Coronary artery (tissue), 2 donors: ENCODE measurements at regions not wholly inside any gene's neighbourhood (a gene's known extent, or its start where the extent isn't known, plus 50 kb on each side); places are given as distances from the start of the nearest gene placed in this dataset.

Source experiments
- DNase-seq: peaks from one replicate; pipeline ENCODE4 v3.0.0-alpha.2; 2017; ENCODE audit warnings: low spot score
- H3K27ac ChIP-seq, 2 donors: fragments of 200-600 bp; sonication (generic); one replicate each; pipeline ENCODE4 v1.5.1; 2016 to 2019
- H3K4me3 ChIP-seq: fragments of 200-600 bp; sonication (generic); 2 replicates; pipeline ENCODE4 v1.5.1; 2016; ENCODE audit warnings: mild to moderate bottlenecking, moderate library complexity
- TF ChIP-seq, protein P1 (sequence below): fragments of 200-600 bp; sonication (generic); IDR thresholded peaks from one replicate; pipeline ENCODE4 v1.5.1; 2019; ENCODE audit warnings: antibody characterized with exemption

DNA sequence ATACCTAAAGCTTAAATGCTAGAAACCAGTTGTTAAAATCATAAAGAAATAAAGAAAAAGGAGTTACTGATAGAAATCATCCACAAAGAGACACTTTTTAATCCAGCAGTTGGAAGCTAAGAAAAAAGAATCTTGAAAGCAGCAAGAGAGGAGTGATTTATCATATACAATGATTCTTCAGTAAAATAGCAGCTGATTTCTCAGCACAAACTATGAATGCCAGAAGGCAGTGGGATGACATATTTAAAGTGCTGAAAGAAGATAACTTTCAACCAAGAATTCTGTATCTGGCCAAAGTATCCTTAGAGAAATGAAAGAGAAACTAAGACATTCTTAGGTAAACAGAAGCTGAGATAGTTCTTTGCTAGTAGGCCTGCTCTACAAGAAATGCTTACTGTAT, 366.0 kb downstream of the HTR1A start:
- no peak for DNase-seq
- TF ChIP-seq, protein P1, sequence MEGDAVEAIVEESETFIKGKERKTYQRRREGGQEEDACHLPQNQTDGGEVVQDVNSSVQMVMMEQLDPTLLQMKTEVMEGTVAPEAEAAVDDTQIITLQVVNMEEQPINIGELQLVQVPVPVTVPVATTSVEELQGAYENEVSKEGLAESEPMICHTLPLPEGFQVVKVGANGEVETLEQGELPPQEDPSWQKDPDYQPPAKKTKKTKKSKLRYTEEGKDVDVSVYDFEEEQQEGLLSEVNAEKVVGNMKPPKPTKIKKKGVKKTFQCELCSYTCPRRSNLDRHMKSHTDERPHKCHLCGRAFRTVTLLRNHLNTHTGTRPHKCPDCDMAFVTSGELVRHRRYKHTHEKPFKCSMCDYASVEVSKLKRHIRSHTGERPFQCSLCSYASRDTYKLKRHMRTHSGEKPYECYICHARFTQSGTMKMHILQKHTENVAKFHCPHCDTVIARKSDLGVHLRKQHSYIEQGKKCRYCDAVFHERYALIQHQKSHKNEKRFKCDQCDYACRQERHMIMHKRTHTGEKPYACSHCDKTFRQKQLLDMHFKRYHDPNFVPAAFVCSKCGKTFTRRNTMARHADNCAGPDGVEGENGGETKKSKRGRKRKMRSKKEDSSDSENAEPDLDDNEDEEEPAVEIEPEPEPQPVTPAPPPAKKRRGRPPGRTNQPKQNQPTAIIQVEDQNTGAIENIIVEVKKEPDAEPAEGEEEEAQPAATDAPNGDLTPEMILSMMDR: no peak
- Histone ChIP-seq H3K4me3 (no peak overlapping the region), H3K27ac (no peak overlapping the region)

DNA sequence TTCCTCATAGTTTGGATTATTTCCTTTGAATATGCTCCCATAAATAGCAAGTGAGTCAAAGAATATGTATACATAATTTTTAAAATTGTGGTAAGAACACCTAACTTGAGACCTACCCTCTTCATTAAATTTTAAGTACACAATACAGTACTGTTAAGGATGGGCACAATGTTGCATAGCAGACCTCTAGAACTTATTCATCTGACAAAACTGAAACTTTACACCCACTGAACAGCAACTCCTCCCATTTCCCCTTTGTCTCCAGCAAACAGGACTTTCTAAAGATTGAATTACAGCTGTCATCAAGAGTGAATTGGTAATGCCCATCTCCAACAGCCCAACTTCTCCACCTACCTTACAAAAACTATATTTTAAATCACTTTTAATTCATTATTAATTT, 388.9 kb downstream of the HTR1A start:
- TF ChIP-seq, protein P1: no peak
- no peak overlapping the region for H3K27ac ChIP-seq
- no peak overlapping the region for H3K4me3 ChIP-seq
- DNase-seq: no peak

DNA sequence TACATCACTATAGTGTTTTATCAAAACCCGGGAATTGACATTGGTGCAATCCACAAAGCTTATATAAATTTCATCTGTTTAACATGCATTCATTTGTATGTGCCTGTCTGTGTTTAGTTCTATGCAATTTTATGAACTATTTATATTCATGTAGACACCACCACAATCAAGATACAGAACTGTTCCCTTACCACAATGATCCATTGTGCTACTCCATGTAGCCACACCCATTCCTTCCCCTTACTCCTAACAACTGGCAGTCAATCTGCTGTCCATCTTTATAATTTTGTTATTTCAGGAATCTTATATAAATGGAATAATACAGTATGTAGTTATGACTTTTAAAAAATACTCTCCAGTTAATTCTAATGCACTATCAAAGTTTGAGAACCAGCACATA, 389.5 kb downstream of the HTR1A start:
- DNase-seq: no peak

DNA sequence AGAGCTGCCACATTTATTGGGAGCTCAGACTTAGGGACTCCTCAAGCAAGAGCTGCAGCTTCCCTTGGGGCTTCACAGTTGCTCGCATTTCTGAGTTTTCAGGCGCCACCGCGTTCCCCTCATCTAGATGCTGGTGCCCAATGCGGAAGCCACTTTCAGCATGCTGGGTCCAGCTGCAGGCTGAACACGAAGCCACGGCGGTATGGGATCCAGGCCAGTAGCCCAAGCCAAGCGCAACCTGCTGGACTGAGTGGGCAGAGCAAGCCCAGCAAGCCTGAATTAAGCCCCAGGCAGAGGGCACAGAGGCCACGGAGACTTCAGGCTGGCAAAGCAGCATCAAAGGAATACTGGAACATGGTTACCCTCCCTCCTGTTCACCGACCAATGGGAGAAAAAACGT, 391.5 kb downstream of the HTR1A start:
- H3K4me3 ChIP-seq: no peak overlapping the region
- no peak overlapping the region for H3K27ac ChIP-seq
- no peak for DNase-seq
- TF ChIP-seq, protein P1: no peak

More for the DNA sequence above, 389.5 kb downstream of the HTR1A start:
- TF ChIP-seq, protein P1: no peak
- no peak overlapping the region for H3K4me3 ChIP-seq
- H3K27ac ChIP-seq: no peak overlapping the region

DNA sequence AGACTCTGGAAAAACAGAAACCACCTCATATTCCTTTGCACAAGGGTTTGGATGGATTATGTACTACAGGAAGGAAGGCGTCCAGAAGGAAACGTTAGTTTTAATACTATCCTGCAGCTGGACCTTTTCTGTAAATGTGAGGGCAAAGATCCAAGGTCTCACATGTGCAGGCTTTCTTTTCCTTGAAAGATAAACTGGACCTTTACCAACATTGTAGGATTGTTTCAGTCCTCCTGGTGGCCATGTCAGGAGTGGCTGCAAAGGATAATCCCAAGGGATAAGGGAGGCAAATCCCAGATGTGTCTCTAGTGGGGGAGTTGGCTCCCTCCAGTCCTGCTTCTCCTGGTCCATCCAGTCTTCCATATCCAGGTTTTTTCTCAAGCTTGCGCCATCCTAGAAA, 397.5 kb downstream of the HTR1A start:
- DNase-seq: no peak
- no peak overlapping the region for H3K27ac ChIP-seq
- TF ChIP-seq, protein P1: no peak

DNA sequence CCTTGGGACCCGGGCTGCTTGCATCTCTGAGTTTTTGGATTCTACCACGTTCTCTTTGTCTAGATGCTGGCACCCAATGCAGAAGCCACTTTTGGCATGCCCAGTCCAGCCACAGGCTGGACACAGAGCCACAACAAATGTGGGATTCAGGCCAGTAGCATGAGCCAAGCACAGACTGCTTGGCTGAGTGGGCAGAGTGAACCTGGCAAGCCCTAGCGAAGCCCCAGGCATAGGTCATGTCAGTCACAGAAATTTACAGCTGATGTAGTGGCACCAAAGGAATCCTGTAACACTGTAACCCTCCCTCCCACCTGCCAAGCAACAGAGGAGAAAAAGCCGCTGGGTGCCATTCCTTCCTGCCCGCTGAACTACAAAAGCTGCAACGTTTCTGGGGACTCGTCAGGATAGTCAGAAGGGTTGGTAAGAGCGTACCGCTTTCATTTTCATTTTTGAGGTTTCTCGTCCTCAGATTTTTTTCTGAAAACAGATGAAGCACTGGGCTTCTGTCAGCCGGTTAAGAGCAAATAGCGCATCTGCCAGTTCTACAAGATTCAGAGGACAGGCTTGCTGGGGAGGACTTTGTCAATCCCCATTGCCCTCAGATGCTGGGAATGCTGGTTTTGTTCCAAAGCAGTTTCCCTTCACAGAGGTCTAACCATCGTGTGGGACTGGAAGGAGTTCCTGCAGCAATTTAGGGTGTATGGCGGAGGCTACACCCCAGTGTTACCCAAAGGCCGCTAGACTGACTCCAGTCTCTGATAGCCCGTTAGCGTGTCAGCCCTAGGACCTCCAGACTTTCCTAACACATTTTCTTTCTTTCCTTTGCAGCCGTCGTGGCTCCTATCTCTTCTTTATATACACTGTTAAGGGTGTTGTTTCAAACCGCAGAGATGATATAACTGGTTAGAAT, 399.0 kb downstream of the HTR1A start:
- Histone ChIP-seq H3K4me3 (no peak overlapping the region), H3K27ac (no peak overlapping the region)
- TF ChIP-seq, protein P1: no peak
- DNase-seq: no peak

More for the DNA sequence above, 397.5 kb downstream of the HTR1A start:
- no peak overlapping the region for H3K4me3 ChIP-seq

DNA sequence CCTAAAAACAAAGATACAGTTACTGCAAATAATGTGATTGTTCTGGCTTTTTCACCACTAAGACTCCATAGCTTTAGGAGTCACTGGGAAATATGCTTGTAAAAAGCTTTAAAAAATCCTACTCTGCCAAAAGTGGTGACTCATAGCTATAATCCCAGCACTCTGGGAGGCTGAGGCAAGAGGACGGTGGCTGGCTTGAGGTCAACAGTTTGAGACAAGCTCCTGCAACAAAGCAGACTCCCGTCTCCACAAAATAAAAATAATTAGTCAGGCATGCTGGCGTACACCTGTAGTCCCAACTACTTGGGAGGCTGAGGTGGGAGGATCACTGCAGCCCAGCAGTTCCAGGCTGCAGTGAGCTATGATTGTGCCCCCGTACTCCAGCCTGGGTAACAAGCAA, 406.4 kb downstream of the HTR1A start:
- Histone ChIP-seq H3K4me3 (no peak overlapping the region), H3K27ac (no peak overlapping the region)
- TF ChIP-seq, protein P1: no peak
- no peak for DNase-seq
